Karpas-422 (cell line): ENCODE measurements at regions not wholly inside any gene's neighbourhood (a gene's known extent, or its start where the extent isn't known, plus 50 kb on each side); places are given as distances from the start of the nearest gene placed in this dataset.

Experiments used
- DNase-seq: peaks from one replicate; pipeline ENCODE4 v3.0.0-alpha.2; 2015
- H2AFZ ChIP-seq: fragments of 200-600 bp; sonication (generic); 2 replicates; pipeline ENCODE4 v1.6.1; 2014; ENCODE audit warnings: antibody characterized with exemption, low read length, mixed read lengths
- H3K27ac ChIP-seq: fragments of 200-600 bp; sonication (generic); 2 replicates; pipeline ENCODE4 v1.5.1; 2014; ENCODE audit warnings: mild to moderate bottlenecking, low read length, moderate library complexity
- H3K27me3 ChIP-seq: fragments of 200-600 bp; sonication (generic); 2 replicates; pipeline ENCODE4 v1.6.1; 2014; ENCODE audit warnings: low read length, mixed read lengths
- H3K36me3 ChIP-seq: fragments of 200-600 bp; sonication (generic); 2 replicates; pipeline ENCODE4 v1.6.1; 2014; ENCODE audit warnings: low read length, mixed read lengths; ENCODE audit not compliant: insufficient read depth
- H3K4me1 ChIP-seq: fragments of 200-600 bp; sonication (generic); 2 replicates; pipeline ENCODE4 v1.6.1; 2014; ENCODE audit warnings: mild to moderate bottlenecking, low read length, mixed read lengths
- H3K4me2 ChIP-seq: fragments of 200-600 bp; sonication (generic); 2 replicates; pipeline ENCODE4 v1.6.1; 2014; ENCODE audit warnings: low read length, low read depth, mild to moderate bottlenecking; ENCODE audit not compliant: poor library complexity, severe bottlenecking
- H3K4me3 ChIP-seq: fragments of 200-600 bp; sonication (generic); 2 replicates; pipeline ENCODE4 v1.5.1; 2014; ENCODE audit warnings: mild to moderate bottlenecking, antibody characterized with exemption, low read length, mixed read lengths
- H3K79me2 ChIP-seq: fragments of 200-600 bp; sonication (generic); 2 replicates; pipeline ENCODE4 v1.6.1; 2014; ENCODE audit warnings: mild to moderate bottlenecking, low read length, mixed read lengths
- H3K9ac ChIP-seq: fragments of 200-600 bp; sonication (generic); 2 replicates; pipeline ENCODE4 v1.6.0; 2014; ENCODE audit warnings: low read length
- H3K9me2 ChIP-seq: fragments of 200-600 bp; sonication (generic), shearing (Covaris generic); replicated peaks from 2 replicates; pipeline ENCODE4 v1.6.0; 2014; ENCODE audit warnings: mild to moderate bottlenecking, low read length, moderate library complexity; ENCODE audit not compliant: insufficient read depth
- H3K9me3 ChIP-seq: fragments of 300-700, 200-600 bp; sonication (generic); 2 replicates; pipeline ENCODE4 v1.6.1; 2014; ENCODE audit warnings: low read length, mixed read lengths
- H4K20me1 ChIP-seq: fragments of 200-600 bp; sonication (generic); 2 replicates; pipeline ENCODE4 v1.6.1; 2014; ENCODE audit warnings: mild to moderate bottlenecking, antibody characterized with exemption, low read length, low read depth; ENCODE audit not compliant: insufficient read depth

GRCh38 chr6:156013155-156013554 is 557.5 kb upstream of the NOX3 start:
- Histone ChIP-seq H3K79me2 (no peaks in the 10 kb centered on the region), H3K4me2 (no peak overlapping the region), H3K9ac (no peak overlapping the region), H3K9me2 (no peaks in the 10 kb centered on the region), H4K20me1 (no peaks in the 10 kb centered on the region), H3K27ac (no peak overlapping the region), H2AFZ (no peak overlapping the region), H3K4me1 (no peaks in the 10 kb centered on the region), H3K4me3 (no peak overlapping the region), H3K36me3 (no peaks in the 10 kb centered on the region), H3K9me3 (no peaks in the 10 kb centered on the region), H3K27me3 (0 out of 2 replicates have a peak, but pooled peaks cover 3% of the 10 kb centered on the region)
- no peak for DNase-seq

- Histone ChIP-seq H3K27ac (no peak overlapping the region), H4K20me1 (no peaks in the 10 kb centered on the region), H3K9me2 (no peaks in the 10 kb centered on the region; the same call in 1 of the 2 replicates), H3K4me2 (no peak overlapping the region), H2AFZ (no peak overlapping the region), H3K36me3 (no peaks in the 10 kb centered on the region), H3K79me2 (no peaks in the 10 kb centered on the region), H3K27me3 (no peaks in the 10 kb centered on the region), H3K4me1 (no peaks in the 10 kb centered on the region), H3K4me3 (no peak overlapping the region), H3K9ac (no peak overlapping the region), H3K9me3 (no peaks in the 10 kb centered on the region)
- DNase-seq, result no peak
Measured at GRCh38 chr6:156009656-156010055, 554.0 kb upstream of the NOX3 start.

GRCh38 chr6:156004796-156005195 is 549.2 kb upstream of the NOX3 start:
- Histone ChIP-seq H3K27ac (no peak overlapping the region), H3K9me3 (no peaks in the 10 kb centered on the region), H3K36me3 (no peaks in the 10 kb centered on the region), H3K4me2 (no peak overlapping the region), H4K20me1 (no peaks in the 10 kb centered on the region), H3K9me2 (no peaks in the 10 kb centered on the region; the same call in 1 of the 2 replicates), H3K4me1 (no peaks in the 10 kb centered on the region), H3K27me3 (no peaks in the 10 kb centered on the region), H3K4me3 (no peak overlapping the region), H3K79me2 (no peaks in the 10 kb centered on the region), H3K9ac (no peak overlapping the region), H2AFZ (no peak overlapping the region)
- no peak for DNase-seq

DNA sequence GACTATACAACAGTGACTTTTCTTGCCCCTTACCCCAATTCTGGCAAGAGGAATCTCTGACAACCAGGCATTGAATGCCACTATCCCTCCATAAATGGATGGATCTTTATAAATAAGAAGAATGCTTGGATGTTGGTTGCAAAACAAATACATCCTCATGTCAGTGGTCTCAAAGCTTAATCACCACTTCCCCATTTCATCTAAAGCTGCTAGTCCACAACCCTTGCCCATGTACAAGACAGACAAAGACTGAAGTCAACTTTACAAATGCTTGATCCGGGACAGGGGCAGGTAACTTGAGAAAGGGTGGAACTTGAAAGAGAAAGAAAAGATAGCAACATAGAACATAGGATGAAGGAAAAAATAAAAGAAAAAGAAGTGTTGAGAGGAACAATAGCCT is 540.5 kb upstream of the NOX3 start:
- Histone ChIP-seq H3K27ac (no peak overlapping the region), H3K4me1 (no peaks in the 10 kb centered on the region), H3K36me3 (no peaks in the 10 kb centered on the region), H4K20me1 (no peaks in the 10 kb centered on the region), H3K4me2 (no peak overlapping the region), H3K9me2 (no peaks in the 10 kb centered on the region), H2AFZ (no peak overlapping the region), H3K27me3 (no peaks in the 10 kb centered on the region), H3K9me3 (no peaks in the 10 kb centered on the region), H3K4me3 (no peak overlapping the region), H3K9ac (no peak overlapping the region), H3K79me2 (no peaks in the 10 kb centered on the region)
- DNase-seq, result no peak

DNA sequence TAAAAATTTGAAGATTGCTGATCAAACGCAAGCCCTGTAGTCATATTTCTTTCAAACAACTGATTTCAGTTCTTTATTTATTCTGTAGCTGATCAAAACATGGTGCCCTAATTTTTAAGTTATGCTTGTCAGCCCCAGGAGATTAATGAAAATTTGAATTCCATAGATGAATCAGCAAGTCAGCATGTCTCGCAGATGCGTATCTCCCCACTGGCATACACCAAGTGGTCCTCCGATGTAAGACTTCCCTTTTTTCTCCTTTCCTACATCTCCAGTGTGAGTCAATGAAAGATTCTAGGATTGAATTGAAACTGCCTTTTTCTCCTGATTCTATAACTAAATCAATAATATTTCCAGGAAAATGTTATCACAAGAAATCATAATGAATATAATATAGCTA is 539.6 kb upstream of the NOX3 start:
- H3K4me2 ChIP-seq, result no peak overlapping the region

GRCh38 chr6:155994086-155994485 is 538.4 kb upstream of the NOX3 start:
- Histone ChIP-seq H3K36me3 (no peaks in the 10 kb centered on the region), H3K9me2 (no peaks in the 10 kb centered on the region), H3K4me2 (no peak overlapping the region), H3K4me3 (no peak overlapping the region), H3K9ac (no peak overlapping the region), H3K79me2 (no peaks in the 10 kb centered on the region), H3K27me3 (no peaks in the 10 kb centered on the region), H3K27ac (no peak overlapping the region), H3K4me1 (no peaks in the 10 kb centered on the region), H3K9me3 (no peaks in the 10 kb centered on the region), H4K20me1 (no peaks in the 10 kb centered on the region), H2AFZ (no peak overlapping the region)
- no peak for DNase-seq

More for the DNA sequence above, 539.6 kb upstream of the NOX3 start:
- Histone ChIP-seq H3K4me1 (no peaks in the 10 kb centered on the region), H3K4me3 (no peak overlapping the region), H3K27me3 (no peaks in the 10 kb centered on the region), H3K9me2 (no peaks in the 10 kb centered on the region), H3K9me3 (no peaks in the 10 kb centered on the region), H3K79me2 (no peaks in the 10 kb centered on the region), H3K9ac (no peak overlapping the region), H3K27ac (no peak overlapping the region), H2AFZ (no peak overlapping the region), H3K36me3 (no peaks in the 10 kb centered on the region), H4K20me1 (no peaks in the 10 kb centered on the region)
- DNase-seq, result no peak

GRCh38 chr6:155993240-155993639 is 537.6 kb upstream of the NOX3 start:
- DNase-seq, result no peak
- Histone ChIP-seq H3K79me2 (no peaks in the 10 kb centered on the region), H3K27ac (no peak overlapping the region), H3K4me2 (no peak overlapping the region), H4K20me1 (no peaks in the 10 kb centered on the region), H3K4me1 (no peaks in the 10 kb centered on the region), H3K4me3 (no peak overlapping the region), H3K27me3 (no peaks in the 10 kb centered on the region), H3K9me3 (no peaks in the 10 kb centered on the region), H2AFZ (no peak overlapping the region), H3K36me3 (no peaks in the 10 kb centered on the region), H3K9me2 (no peaks in the 10 kb centered on the region), H3K9ac (no peak overlapping the region)

GRCh38 chr6:155985660-155986138 is 530.1 kb upstream of the NOX3 start:
- no peak overlapping the region for H3K4me3 ChIP-seq
- H3K4me1 ChIP-seq, result no peaks in the 10 kb centered on the region
- H3K9ac ChIP-seq, result no peak overlapping the region
- H3K9me3 ChIP-seq, result no peaks in the 10 kb centered on the region
- no peak overlapping the region for H2AFZ ChIP-seq
- H3K36me3 ChIP-seq, result no peaks in the 10 kb centered on the region
- no peaks in the 10 kb centered on the region for H3K9me2 ChIP-seq
- H3K27ac ChIP-seq, result no peak overlapping the region
- H3K27me3 ChIP-seq, result no peaks in the 10 kb centered on the region
- no peaks in the 10 kb centered on the region for H3K79me2 ChIP-seq
- no peak overlapping the region for H3K4me2 ChIP-seq
- H4K20me1 ChIP-seq, result no peaks in the 10 kb centered on the region
- DNase-seq, result no peak

GRCh38 chr6:155980768-155981079 is 525.1 kb upstream of the NOX3 start:
- Histone ChIP-seq H3K27me3 (no peaks in the 10 kb centered on the region), H3K9me2 (no peaks in the 10 kb centered on the region)
- no peak for DNase-seq

More at GRCh38 chr6:155980768-155981079, 525.1 kb upstream of the NOX3 start:
- Histone ChIP-seq H3K4me2 (no peak overlapping the region), H3K27ac (no peak overlapping the region), H2AFZ (no peak overlapping the region), H3K9ac (no peak overlapping the region), H3K4me3 (no peak overlapping the region), H3K4me1 (no peaks in the 10 kb centered on the region), H3K79me2 (no peaks in the 10 kb centered on the region), H3K36me3 (no peaks in the 10 kb centered on the region), H3K9me3 (no peaks in the 10 kb centered on the region), H4K20me1 (no peaks in the 10 kb centered on the region)
